Right lobe of liver (tissue), 4 donors: ENCODE measurements at regions not wholly inside any gene's neighbourhood (a gene's known extent, or its start where the extent isn't known, plus 50 kb on each side); places are given as distances from the start of the nearest gene placed in this dataset.

Source experiments
- POLR2A ChIP-seq: fragments of 450-650 bp; IDR thresholded peaks from one replicate; pipeline ENCODE4 v1.6.1; 2017; ENCODE audit warnings: antibody characterized with exemption, mild to moderate bottlenecking
- TF ChIP-seq, protein P1 (sequence below), 4 donors: fragments of 200-600 bp in 3 of 4; fragments of 450-650 bp in 1 of 4; IDR thresholded peaks; one replicate each; pipeline versions ENCODE4 v1.5.1 to v1.8.0; 2016 to 2022; ENCODE audit warnings: antibody characterized with exemption in 4 of 4, mild to moderate bottlenecking in 2 of 4
- donor health status: DM: no; HTN: no; CAD: no.
- donor health status: DM: no; HTN: no; CAD: no.
- donor health status: DM: no; HTN: yes; CAD: no.

DNA sequence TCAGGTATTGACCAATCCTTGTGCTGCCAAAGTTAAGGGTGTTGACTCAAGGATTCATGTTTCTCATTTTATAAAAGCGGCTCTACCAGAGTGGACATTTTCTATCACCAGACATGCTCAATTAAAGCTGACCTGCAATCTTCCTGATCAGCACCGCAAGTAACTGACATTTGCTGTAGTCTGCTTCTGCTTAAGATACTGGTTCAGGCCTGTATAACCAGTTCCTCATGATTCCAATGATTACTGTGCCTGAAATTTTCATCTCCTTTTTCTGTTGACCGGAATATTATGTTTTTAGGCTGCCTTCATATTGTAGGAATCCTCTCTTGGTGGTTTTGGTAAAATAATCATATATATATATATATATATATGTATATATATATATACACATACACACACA, 160.2 kb upstream of the SPIN4 start:
- TF ChIP-seq, protein P1, sequence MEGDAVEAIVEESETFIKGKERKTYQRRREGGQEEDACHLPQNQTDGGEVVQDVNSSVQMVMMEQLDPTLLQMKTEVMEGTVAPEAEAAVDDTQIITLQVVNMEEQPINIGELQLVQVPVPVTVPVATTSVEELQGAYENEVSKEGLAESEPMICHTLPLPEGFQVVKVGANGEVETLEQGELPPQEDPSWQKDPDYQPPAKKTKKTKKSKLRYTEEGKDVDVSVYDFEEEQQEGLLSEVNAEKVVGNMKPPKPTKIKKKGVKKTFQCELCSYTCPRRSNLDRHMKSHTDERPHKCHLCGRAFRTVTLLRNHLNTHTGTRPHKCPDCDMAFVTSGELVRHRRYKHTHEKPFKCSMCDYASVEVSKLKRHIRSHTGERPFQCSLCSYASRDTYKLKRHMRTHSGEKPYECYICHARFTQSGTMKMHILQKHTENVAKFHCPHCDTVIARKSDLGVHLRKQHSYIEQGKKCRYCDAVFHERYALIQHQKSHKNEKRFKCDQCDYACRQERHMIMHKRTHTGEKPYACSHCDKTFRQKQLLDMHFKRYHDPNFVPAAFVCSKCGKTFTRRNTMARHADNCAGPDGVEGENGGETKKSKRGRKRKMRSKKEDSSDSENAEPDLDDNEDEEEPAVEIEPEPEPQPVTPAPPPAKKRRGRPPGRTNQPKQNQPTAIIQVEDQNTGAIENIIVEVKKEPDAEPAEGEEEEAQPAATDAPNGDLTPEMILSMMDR (IDR thresholded peaks at IDR 0.05) = no peak
- no peak for TF ChIP-seq POLR2A
